ENCODE measurements at regions not wholly inside any gene's neighbourhood (a gene's known extent, or its start where the extent isn't known, plus 50 kb on each side); places are given as distances from the start of the nearest gene placed in this dataset.

DNA sequence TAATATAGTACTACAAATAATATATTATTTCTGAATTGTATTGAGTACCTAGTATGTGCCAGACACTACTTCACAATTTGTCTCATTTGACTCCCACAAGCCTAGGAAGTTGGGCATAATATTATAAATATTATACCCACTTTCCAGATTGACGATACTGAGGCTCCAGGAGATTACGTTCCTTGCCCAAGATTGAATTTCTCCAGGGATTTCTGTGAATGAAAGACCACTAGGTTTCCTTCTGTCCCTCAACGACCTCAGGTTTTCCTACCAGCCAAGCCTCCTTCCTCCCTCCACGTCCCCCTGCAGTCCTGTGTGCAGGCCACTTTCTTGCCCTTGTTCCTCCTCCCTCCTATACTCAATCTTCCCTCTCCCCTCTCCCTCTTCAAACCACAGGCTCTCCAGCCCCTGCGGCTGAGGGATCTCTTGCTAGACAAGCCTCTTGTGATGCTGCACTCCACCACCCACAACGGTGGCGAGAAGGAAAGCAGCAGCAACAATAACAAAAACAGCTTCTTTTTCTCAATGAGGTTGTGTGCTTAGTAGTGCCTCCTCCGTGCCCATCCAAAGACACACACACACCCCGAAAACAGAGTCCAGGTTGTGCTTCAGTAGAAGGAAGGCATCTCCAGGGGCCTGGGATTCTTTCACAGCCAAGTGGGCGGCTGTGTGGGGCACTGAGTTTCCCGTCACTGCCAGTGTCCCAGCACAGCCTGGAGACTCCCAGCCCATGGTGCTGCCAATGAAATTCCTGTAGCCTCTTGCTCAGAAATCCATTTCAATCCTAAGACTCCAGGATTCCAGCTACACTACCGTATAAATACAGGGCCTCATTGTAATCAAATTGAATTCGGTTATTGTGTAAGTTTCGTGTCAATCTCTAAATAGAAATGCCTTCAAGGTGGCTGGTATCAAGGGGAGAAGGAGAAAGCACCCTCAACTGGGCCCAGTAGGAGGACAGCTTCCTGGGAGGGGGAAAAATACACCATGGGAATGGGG, 94.4 kb downstream of the NCR2 start:
- Histone ChIP-seq H3K4me3 (ENCODE audit: low read length) (no peak overlapping the region), H3K9ac (ENCODE audit: low read length) (no peak overlapping the region), H3K4me1 (ENCODE audit: control insufficient read depth, insufficient read depth, low read length) (peaks cover 27% of the 10 kb centered on the region), H3K27me3 (replicated peaks; ENCODE audit: control insufficient read depth, insufficient read depth, low read length) (peaks cover 33% of the 10 kb centered on the region), H3K9me3 (ENCODE audit: control insufficient read depth, low read length) (no peaks in the 10 kb centered on the region), H3K36me3 (ENCODE audit: control insufficient read depth, insufficient read depth, low read length, severe bottlenecking) (no peaks in the 10 kb centered on the region)
- DNase-seq (ENCODE audit: low read depth): no peak

DNA sequence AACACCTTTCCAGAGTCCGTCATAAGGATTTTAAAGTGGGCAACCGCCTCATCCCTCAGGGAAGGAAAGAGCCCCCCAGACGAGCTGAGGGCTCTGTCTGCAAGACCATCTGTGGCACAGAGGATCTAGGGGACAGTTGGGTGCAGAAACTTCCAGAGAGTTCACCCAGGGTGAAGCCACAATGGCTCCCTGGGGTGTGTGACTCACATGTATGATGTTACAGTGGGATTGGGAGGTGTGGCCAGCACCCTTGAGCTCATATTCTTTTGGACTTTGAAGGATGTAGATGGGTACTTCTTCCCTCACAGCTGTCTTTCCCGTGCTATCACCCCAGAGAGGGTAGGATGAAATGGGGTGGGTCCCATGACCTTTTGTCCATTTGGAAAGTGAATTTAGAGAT, 95.5 kb downstream of the NCR2 start:
- peak; percentile 44 for DNase-seq (ENCODE audit: low read depth)
- Histone ChIP-seq H3K9ac (ENCODE audit: low read length) (no peak overlapping the region), H3K4me1 (ENCODE audit: control insufficient read depth, insufficient read depth, low read length) (peaks cover 27% of the 10 kb centered on the region), H3K4me3 (ENCODE audit: low read length) (peak overlapping the region; percentile 7), H3K36me3 (ENCODE audit: control insufficient read depth, insufficient read depth, low read length, severe bottlenecking) (no peaks in the 10 kb centered on the region), H3K9me3 (ENCODE audit: control insufficient read depth, low read length) (no peaks in the 10 kb centered on the region), H3K27me3 (replicated peaks; ENCODE audit: control insufficient read depth, insufficient read depth, low read length) (peaks cover 29% of the 10 kb centered on the region)

DNA sequence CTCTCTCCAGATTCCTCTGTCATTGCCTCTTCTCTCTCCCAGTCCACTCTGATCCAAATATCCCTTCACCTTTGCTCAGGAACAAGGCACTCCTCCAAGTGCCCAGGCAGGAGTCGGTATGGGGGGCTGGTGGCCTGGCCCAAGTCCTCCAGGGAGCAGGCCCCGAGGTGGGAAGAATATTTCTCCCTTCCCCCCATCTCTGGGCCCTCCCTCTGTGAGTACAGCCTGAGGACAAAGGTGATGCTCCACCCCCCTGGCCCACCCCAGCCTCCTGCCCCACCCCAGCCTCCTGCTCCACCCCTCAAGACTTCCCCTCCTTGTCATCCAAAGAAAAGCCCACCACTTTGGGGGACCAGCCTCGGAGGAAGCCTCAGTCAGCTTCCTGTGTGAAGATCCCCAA, 96.9 kb downstream of the NCR2 start:
- Histone ChIP-seq H3K27me3 (replicated peaks; ENCODE audit: control insufficient read depth, insufficient read depth, low read length) (peaks cover 19% of the 10 kb centered on the region), H3K9ac (ENCODE audit: low read length) (no peak overlapping the region), H3K36me3 (ENCODE audit: control insufficient read depth, insufficient read depth, low read length, severe bottlenecking) (no peaks in the 10 kb centered on the region), H3K9me3 (ENCODE audit: control insufficient read depth, low read length) (no peaks in the 10 kb centered on the region), H3K4me1 (ENCODE audit: control insufficient read depth, insufficient read depth, low read length) (peaks cover 27% of the 10 kb centered on the region), H3K4me3 (ENCODE audit: low read length) (no peak overlapping the region)
- no peak for DNase-seq (ENCODE audit: low read depth)

DNA sequence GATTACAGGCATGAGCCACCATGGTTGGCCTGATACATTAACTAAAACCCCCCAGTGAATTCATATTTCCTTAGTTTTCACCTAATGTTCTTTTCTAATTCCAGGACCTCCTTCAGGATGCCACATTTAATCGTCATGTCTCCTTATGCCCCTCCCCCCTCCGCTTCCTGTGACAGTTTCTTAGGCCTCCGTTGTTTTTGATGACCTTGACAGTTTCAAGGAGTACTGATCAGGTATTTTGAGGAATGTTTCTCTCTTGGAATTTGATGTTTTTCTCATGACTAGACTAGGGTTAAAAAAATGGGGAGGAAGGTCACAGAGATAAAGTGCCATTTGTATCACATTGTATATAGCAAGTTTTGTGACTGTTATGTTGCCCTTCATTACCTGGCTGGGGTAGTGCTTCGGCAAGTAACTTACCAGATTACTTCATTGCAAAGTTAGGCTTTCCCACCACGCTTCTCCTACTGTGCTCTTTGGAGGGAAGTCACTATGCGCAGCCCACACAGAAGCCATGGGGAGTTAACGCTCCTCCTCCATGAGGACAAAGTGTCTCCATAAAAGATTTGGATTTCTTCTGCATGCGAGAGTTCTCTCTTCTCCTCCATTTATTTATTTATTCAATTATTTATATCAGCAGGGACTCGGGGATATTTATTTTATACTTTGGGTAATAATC, 99.5 kb downstream of the NCR2 start:
- H3K4me3 ChIP-seq (ENCODE audit: low read length): no peak overlapping the region
- no peak overlapping the region for H3K9ac ChIP-seq (ENCODE audit: low read length)
- H3K27me3 ChIP-seq (replicated peaks; ENCODE audit: control insufficient read depth, insufficient read depth, low read length): peaks cover 41% of the 10 kb centered on the region
- H3K4me1 ChIP-seq (ENCODE audit: control insufficient read depth, insufficient read depth, low read length): peaks cover 13% of the 10 kb centered on the region
- H3K9me3 ChIP-seq (ENCODE audit: control insufficient read depth, low read length): peaks cover 8% of the 10 kb centered on the region
- no peak for DNase-seq (ENCODE audit: low read depth)
- H3K36me3 ChIP-seq (ENCODE audit: control insufficient read depth, insufficient read depth, low read length, severe bottlenecking): no peaks in the 10 kb centered on the region

DNA sequence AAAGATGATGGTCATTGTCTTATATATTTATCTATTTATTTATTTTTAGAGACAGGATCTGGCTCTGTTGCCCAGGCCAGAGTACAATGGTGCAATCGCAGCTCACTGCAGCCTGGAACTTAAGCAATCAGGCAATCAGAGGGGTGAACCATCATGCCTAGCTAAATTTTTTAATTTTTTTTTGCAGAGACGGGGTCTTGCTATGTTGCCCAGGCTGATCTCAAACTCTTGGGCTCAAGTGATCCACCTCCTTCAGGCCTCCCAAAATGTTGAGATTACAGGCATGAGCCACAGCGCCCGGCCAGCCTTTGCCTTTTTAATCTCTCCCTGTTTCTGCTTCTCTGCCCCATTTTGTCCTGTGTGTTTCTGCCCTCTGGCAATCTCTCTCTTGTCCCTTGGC, 102.2 kb downstream of the NCR2 start:
- peaks cover 59% of the 10 kb centered on the region for H3K27me3 ChIP-seq (replicated peaks; ENCODE audit: control insufficient read depth, insufficient read depth, low read length)
- no peak overlapping the region for H3K9ac ChIP-seq (ENCODE audit: low read length)
- H3K9me3 ChIP-seq (ENCODE audit: control insufficient read depth, low read length): peaks cover 8% of the 10 kb centered on the region
- H3K4me1 ChIP-seq (ENCODE audit: control insufficient read depth, insufficient read depth, low read length): no peaks in the 10 kb centered on the region
- H3K36me3 ChIP-seq (ENCODE audit: control insufficient read depth, insufficient read depth, low read length, severe bottlenecking): no peaks in the 10 kb centered on the region
- H3K4me3 ChIP-seq (ENCODE audit: low read length): no peak overlapping the region
- no peak for DNase-seq (ENCODE audit: low read depth)

DNA sequence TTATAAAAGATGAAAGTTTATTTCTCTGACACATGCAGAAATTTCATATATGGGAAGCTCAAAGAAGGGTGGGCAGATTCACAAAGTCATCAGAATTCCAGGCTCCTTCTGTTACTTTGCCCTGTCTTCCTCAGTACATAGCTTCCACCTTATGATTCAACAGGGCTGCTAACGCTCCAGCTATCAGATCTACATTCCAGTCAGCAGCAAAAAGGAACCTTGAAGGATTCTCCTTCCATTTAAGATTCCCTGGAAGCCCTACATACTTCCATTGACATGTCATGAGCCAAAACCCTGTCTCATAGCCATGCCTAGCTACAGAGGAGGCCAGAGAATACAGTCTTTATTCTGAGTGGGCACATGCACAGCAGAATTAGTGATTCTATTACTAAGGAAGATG, 103.3 kb downstream of the NCR2 start:
- H3K9me3 ChIP-seq (ENCODE audit: control insufficient read depth, low read length): peaks cover 8% of the 10 kb centered on the region
- no peak overlapping the region for H3K9ac ChIP-seq (ENCODE audit: low read length)
- no peak for DNase-seq (ENCODE audit: low read depth)
- peaks cover 8% of the 10 kb centered on the region for H3K4me1 ChIP-seq (ENCODE audit: control insufficient read depth, insufficient read depth, low read length)
- peaks cover 56% of the 10 kb centered on the region for H3K27me3 ChIP-seq (replicated peaks; ENCODE audit: control insufficient read depth, insufficient read depth, low read length)
- H3K4me3 ChIP-seq (ENCODE audit: low read length): no peak overlapping the region
- no peaks in the 10 kb centered on the region for H3K36me3 ChIP-seq (ENCODE audit: control insufficient read depth, insufficient read depth, low read length, severe bottlenecking)

DNA sequence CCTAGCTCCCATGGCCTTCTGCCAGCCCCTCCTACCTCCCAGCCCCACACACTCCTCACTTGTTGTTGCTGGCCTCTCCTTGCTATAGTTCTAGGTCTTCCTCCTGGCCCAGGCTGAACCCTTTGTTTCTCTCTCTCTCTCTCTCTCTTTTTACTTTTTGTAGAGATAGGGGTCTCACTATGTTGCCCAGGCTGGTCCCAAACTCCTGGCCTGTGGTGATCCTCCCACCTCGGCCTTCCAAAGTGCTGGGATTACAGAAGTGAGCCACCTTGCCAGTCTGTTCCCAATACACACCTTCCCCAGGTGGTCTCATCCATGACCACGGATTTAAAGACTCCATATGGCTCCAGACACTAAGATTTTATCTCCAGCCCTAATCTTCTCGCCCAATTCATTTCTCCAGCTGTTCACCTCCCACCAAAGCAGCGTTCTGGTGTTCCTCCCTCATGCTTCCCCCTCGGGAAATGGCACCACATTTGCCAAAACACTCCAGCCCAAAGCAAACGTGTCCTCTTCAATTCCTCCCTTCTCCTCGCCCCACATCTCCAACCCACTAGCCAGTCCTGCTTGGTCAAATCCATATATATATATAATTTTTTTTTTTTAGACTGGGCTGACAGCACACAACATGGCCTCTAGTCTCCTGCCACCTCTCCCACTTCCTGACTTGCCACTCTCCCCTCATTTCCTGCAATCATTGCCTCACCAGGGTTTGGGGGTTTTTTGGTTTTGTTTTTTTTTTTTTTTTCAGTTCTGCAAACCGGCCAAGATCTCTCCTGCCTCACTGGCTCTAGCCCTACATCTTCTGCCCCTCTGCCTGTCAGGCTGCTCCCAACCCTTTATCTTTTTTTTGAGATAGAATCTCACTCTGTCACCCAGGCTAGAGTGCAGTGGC, 104.4 kb downstream of the NCR2 start:
- Histone ChIP-seq H3K4me1 (ENCODE audit: control insufficient read depth, insufficient read depth, low read length) (peaks cover 15% of the 10 kb centered on the region), H3K9ac (ENCODE audit: low read length) (no peak overlapping the region), H3K9me3 (ENCODE audit: control insufficient read depth, low read length) (peaks cover 8% of the 10 kb centered on the region), H3K4me3 (ENCODE audit: low read length) (no peak overlapping the region), H3K36me3 (ENCODE audit: control insufficient read depth, insufficient read depth, low read length, severe bottlenecking) (no peaks in the 10 kb centered on the region), H3K27me3 (replicated peaks; ENCODE audit: control insufficient read depth, insufficient read depth, low read length) (peaks cover 57% of the 10 kb centered on the region)
- no peak for DNase-seq (ENCODE audit: low read depth)

DNA sequence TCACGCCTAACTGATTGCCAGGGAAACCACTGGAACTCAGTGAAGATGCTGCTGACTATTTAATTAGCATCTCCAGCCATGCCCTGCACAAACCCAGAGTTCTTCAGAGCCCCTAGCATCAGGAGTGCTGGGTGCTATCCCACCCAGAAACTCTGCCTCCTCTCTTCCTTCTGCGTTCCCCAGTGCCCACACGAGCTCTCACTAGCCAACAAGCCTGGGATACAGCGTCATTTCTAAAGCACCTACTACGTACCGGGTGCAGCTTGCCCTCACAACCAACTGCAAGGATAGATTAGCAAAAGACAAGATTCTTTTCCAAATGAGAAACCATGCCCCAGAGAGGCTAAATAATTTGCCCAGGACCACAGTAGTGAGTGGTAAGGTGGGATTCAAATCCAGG, 105.2 kb upstream of the FOXP4 start:
- H3K4me1 ChIP-seq (ENCODE audit: control insufficient read depth, insufficient read depth, low read length): peaks cover 15% of the 10 kb centered on the region
- H3K27me3 ChIP-seq (replicated peaks; ENCODE audit: control insufficient read depth, insufficient read depth, low read length): peaks cover 54% of the 10 kb centered on the region
- no peaks in the 10 kb centered on the region for H3K36me3 ChIP-seq (ENCODE audit: control insufficient read depth, insufficient read depth, low read length, severe bottlenecking)
- H3K9ac ChIP-seq (ENCODE audit: low read length): no peak overlapping the region
- DNase-seq (ENCODE audit: low read depth): no peak
- H3K9me3 ChIP-seq (ENCODE audit: control insufficient read depth, low read length): peaks cover 8% of the 10 kb centered on the region
- H3K4me3 ChIP-seq (ENCODE audit: low read length): no peak overlapping the region

DNA sequence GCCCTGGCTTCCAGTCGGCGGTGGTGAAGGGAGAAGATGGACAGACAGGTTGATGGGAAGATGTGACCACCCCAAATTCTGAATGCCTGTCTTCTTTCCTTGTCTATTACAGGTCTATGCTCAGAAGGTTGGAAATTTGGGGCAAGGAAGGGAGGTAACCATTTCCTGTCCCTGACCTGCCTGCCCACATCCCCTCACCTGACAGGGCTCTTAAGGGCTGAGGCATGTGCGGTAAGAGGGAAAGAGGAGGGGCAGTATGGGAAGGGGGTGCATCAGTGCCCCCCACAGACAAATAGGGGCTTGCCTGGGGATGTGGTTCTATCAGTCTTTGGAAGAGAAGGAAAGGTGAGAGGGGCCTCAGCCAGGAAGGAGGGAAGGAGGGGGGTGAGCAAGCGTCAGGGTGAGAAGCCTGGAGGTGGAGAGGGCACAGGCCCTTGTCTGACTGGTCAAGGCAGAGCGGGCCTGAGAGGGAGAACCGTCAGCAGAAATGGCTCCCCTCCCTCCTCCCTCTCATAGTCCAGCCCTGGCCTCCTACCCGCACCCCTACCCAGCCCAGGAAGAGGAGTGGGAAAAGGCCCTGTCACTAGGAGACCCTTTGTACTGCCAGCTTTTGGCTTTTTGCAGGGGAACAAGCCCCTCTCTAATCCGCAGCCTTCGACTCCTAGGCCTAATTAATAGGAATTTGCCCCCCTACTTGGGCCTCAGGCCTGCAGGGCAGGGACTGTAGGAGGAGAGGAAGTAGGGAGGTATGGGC, 104.4 kb upstream of the FOXP4 start:
- DNase-seq (ENCODE audit: low read depth): no peak
- H3K27me3 ChIP-seq (replicated peaks; ENCODE audit: control insufficient read depth, insufficient read depth, low read length): peaks cover 56% of the 10 kb centered on the region
- no peaks in the 10 kb centered on the region for H3K36me3 ChIP-seq (ENCODE audit: control insufficient read depth, insufficient read depth, low read length, severe bottlenecking)
- peaks cover 8% of the 10 kb centered on the region for H3K9me3 ChIP-seq (ENCODE audit: control insufficient read depth, low read length)
- no peak overlapping the region for H3K9ac ChIP-seq (ENCODE audit: low read length)
- H3K4me1 ChIP-seq (ENCODE audit: control insufficient read depth, insufficient read depth, low read length): peaks cover 15% of the 10 kb centered on the region
- no peak overlapping the region for H3K4me3 ChIP-seq (ENCODE audit: low read length)

DNA sequence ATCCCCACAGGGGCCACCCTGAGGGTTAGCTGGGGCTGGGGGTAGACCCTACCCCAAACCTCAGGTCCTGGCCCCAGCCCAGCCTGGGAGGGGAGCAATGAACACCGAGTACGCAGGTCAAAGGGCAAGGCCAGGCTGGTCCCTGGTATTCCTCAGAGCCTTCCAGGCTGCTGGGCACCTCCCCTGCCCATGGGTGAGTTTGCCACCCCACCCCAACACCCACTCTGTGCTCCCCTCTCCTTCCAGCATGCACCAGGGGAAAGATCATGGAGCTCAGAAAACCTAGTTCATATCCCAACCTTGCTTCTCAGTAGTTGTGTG, 103.9 kb upstream of the FOXP4 start:
- H3K27me3 ChIP-seq (replicated peaks; ENCODE audit: control insufficient read depth, insufficient read depth, low read length): peaks cover 54% of the 10 kb centered on the region
- H3K9me3 ChIP-seq (ENCODE audit: control insufficient read depth, low read length): peaks cover 8% of the 10 kb centered on the region
- no peak overlapping the region for H3K9ac ChIP-seq (ENCODE audit: low read length)
- no peak overlapping the region for H3K4me3 ChIP-seq (ENCODE audit: low read length)
- no peak for DNase-seq (ENCODE audit: low read depth)
- H3K4me1 ChIP-seq (ENCODE audit: control insufficient read depth, insufficient read depth, low read length): peaks cover 15% of the 10 kb centered on the region
- no peaks in the 10 kb centered on the region for H3K36me3 ChIP-seq (ENCODE audit: control insufficient read depth, insufficient read depth, low read length, severe bottlenecking)
